ENCODE measurements at regions not wholly inside any gene's neighbourhood (a gene's known extent, or its start where the extent isn't known, plus 50 kb on each side); places are given as distances from the start of the nearest gene placed in this dataset.

DNA sequence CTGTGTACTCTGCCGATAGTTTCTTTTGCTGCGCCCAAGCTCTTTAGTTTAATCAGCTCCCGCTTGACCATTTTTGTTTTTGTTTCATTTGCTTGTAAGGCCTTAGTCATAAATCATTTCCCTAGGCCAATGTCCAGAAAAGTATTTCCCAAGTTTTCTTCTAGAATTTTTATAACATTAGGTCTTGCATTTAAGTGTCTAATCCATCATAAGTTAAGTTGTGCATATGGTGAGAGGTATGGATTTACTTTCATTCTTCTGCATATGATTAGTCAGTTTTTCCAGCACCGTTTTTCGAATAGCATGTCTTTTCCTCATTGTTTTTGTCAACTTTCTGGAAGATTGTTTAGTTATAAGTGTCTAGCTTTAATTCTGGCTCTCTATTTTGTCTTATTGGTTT lies 484.8 kb upstream of the CNTNAP5 start:
- CTCF ChIA-PET, result no interaction called here
- no peak for DNase-seq (ENCODE audit: extremely low spot score)
- no peak for TF ChIP-seq FOXK2 (IDR thresholded peaks at IDR 0.05)
- no peak for TF ChIP-seq SP1 (IDR thresholded peaks at IDR 0.05)
- TF ChIP-seq SUZ12 (IDR thresholded peaks at IDR 0.05), result no peak
- TF ChIP-seq LEF1 (IDR thresholded peaks at IDR 0.05; ENCODE audit: borderline replicate concordance), result no peak
- TF ChIP-seq, protein P1, sequence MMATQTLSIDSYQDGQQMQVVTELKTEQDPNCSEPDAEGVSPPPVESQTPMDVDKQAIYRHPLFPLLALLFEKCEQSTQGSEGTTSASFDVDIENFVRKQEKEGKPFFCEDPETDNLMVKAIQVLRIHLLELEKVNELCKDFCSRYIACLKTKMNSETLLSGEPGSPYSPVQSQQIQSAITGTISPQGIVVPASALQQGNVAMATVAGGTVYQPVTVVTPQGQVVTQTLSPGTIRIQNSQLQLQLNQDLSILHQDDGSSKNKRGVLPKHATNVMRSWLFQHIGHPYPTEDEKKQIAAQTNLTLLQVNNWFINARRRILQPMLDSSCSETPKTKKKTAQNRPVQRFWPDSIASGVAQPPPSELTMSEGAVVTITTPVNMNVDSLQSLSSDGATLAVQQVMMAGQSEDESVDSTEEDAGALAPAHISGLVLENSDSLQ (IDR thresholded peaks at IDR 0.05), result no peak
- no peak for TF ChIP-seq FOXA1 (IDR thresholded peaks at IDR 0.05)
- TF ChIP-seq L3MBTL2 (conservative IDR thresholded peaks at IDR 0.05), result no peak
- no peak for TF ChIP-seq HDGF (IDR thresholded peaks at IDR 0.05; ENCODE audit: borderline replicate concordance)
- no peak for TF ChIP-seq NFRKB (IDR thresholded peaks at IDR 0.05)
- no peak for TF ChIP-seq ELF4 (IDR thresholded peaks at IDR 0.05)
- TF ChIP-seq ZNF384 (IDR thresholded peaks at IDR 0.05), result no peak
- TF ChIP-seq ARNT (IDR thresholded peaks at IDR 0.05), result no peak
- no peak for TF ChIP-seq CTBP1 (IDR thresholded peaks at IDR 0.05; ENCODE audit: borderline replicate concordance)
- TF ChIP-seq FOXM1 (IDR thresholded peaks at IDR 0.05; ENCODE audit: borderline replicate concordance), result no peak
- no peak for TF ChIP-seq TARDBP (IDR thresholded peaks at IDR 0.05)
- POLR2A ChIA-PET, result no interaction called here

DNA sequence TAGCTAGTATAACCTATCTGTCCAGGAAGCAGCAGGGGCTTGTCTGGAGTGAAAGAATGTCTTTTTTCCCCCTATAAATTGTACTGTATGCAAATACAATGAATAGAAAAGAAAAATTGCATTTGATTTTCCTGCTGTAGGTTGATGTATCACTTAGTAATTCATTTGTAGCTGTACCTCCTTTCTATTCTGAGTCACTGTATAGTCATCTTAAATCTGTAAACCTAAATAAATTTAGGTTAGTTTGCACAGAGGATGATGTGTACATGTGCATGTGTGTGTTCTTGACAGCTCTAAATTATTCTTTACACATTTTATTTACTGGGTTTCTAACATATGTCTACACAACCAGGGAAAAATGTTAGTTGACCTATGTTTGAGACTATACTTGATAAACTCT lies 478.7 kb upstream of the CNTNAP5 start:
- TF ChIP-seq HDGF (IDR thresholded peaks at IDR 0.05; ENCODE audit: borderline replicate concordance), result no peak
- TF ChIP-seq FOXA1 (IDR thresholded peaks at IDR 0.05), result no peak
- TF ChIP-seq FOXM1 (IDR thresholded peaks at IDR 0.05; ENCODE audit: borderline replicate concordance), result no peak
- ChIA-PET CTCF (no interaction called here), POLR2A (no interaction called here)
- no peak for DNase-seq (ENCODE audit: extremely low spot score)

DNA sequence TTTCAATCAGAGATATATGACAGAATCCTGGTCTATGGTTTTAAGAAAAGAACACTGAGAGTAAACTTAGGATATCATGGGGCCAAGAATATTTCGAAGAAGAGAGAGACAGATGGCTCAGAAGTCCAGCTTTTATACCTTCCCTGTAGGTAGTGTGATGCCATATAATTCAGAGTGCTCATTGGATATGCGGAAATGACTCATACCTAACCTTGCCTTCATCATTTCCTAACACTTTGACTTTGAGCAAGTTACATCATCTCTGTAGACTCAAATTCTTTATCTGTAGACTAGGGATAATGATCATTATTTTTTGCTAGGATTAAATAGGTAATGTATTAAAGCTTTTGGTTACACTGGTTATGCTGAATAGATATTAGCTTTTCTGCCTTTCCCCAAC lies 461.6 kb upstream of the CNTNAP5 start:
- ChIA-PET POLR2A (no interaction called here), CTCF (no interaction called here)
- DNase-seq (ENCODE audit: extremely low spot score), result no peak
- TF ChIP-seq TARDBP (IDR thresholded peaks at IDR 0.05), result no peak
- no peak for TF ChIP-seq ARNT (IDR thresholded peaks at IDR 0.05)
- TF ChIP-seq BHLHE40 (IDR thresholded peaks at IDR 0.05; ENCODE audit: borderline replicate concordance), result no peak
- TF ChIP-seq, protein P1 (IDR thresholded peaks at IDR 0.05), result no peak
- TF ChIP-seq NFRKB (IDR thresholded peaks at IDR 0.05), result no peak
- TF ChIP-seq FOXA1 (IDR thresholded peaks at IDR 0.05), result no peak
- no peak for TF ChIP-seq FOXK2 (IDR thresholded peaks at IDR 0.05)
- no peak for TF ChIP-seq ZNF384 (IDR thresholded peaks at IDR 0.05)
- TF ChIP-seq SUZ12 (IDR thresholded peaks at IDR 0.05), result no peak
- TF ChIP-seq L3MBTL2 (conservative IDR thresholded peaks at IDR 0.05), result no peak
- no peak for TF ChIP-seq HDGF (IDR thresholded peaks at IDR 0.05; ENCODE audit: borderline replicate concordance)
- no peak for TF ChIP-seq CTBP1 (IDR thresholded peaks at IDR 0.05; ENCODE audit: borderline replicate concordance)

DNA sequence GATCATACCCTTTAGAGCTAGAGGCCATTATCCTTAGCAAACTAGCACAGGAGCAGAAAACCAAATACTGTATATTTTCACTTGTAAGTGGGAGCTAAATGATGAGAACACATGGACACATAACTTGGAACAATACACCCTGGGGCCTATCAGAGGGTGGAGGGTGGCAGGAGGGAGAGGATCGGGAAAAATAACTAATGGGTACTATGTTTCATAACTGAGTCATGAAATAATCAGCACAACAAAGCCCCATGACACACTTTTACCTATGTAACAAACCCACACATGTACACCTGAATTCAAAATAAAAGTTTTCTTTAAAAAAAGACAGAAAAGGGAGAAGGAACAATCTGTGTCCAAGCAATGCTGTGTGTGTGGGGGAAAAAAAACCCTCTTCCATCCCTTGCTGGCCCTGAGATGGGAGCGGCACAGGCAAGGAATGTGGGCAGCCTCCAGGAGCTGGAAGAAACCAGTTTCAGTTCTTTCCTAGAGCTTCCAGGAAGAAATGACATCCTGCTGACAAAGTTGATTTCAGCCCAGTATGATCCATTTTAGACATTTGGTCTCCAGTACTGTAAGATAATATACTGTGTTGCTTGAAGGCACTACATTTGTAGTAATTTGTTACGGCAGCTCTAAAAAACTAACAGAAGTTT lies 458.7 kb upstream of the CNTNAP5 start:
- POLR2A ChIA-PET, result no interaction called here
- no peak for DNase-seq (ENCODE audit: extremely low spot score)
- TF ChIP-seq SP1 (IDR thresholded peaks at IDR 0.05) (no peak), SUZ12 (IDR thresholded peaks at IDR 0.05) (no peak), NFRKB (IDR thresholded peaks at IDR 0.05) (no peak), BHLHE40 (IDR thresholded peaks at IDR 0.05; ENCODE audit: borderline replicate concordance) (no peak), HDGF (IDR thresholded peaks at IDR 0.05; ENCODE audit: borderline replicate concordance) (no peak), LEF1 (IDR thresholded peaks at IDR 0.05; ENCODE audit: borderline replicate concordance) (no peak), L3MBTL2 (conservative IDR thresholded peaks at IDR 0.05) (no peak), CTBP1 (IDR thresholded peaks at IDR 0.05; ENCODE audit: borderline replicate concordance) (no peak), FOXK2 (IDR thresholded peaks at IDR 0.05) (no peak), TARDBP (IDR thresholded peaks at IDR 0.05) (no peak), ARNT (IDR thresholded peaks at IDR 0.05) (no peak), FOXA1 (IDR thresholded peaks at IDR 0.05) (no peak), ZNF384 (IDR thresholded peaks at IDR 0.05) (no peak), ELF4 (IDR thresholded peaks at IDR 0.05) (no peak), FOXM1 (IDR thresholded peaks at IDR 0.05; ENCODE audit: borderline replicate concordance) (no peak)
- TF ChIP-seq, protein P1 (IDR thresholded peaks at IDR 0.05), result no peak
- CTCF ChIA-PET, result no interaction called here

DNA sequence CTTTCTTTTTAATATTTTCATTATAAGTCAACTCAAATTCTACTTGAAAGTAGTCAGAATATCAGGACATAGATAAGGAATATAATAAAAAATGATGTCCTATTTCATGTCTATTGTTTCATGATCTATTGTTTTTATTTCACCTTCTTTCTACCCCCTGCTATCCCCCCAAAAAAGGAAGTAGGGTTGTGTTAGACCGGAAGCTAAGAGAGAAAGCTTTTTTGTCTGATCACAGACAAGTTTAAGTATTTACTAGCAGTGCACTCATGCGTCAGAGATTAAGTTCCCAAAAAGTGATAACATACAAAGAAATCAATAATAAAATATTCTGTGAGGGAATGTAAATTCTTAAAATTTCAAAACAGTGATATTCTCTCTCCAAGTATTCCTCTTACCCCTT lies 447.1 kb upstream of the CNTNAP5 start:
- POLR2A ChIA-PET, result no interaction called here
- CTCF ChIA-PET, result no interaction called here
- TF ChIP-seq TARDBP (IDR thresholded peaks at IDR 0.05) (no peak), FOXK2 (IDR thresholded peaks at IDR 0.05) (no peak)
- no peak for DNase-seq (ENCODE audit: extremely low spot score)

DNA sequence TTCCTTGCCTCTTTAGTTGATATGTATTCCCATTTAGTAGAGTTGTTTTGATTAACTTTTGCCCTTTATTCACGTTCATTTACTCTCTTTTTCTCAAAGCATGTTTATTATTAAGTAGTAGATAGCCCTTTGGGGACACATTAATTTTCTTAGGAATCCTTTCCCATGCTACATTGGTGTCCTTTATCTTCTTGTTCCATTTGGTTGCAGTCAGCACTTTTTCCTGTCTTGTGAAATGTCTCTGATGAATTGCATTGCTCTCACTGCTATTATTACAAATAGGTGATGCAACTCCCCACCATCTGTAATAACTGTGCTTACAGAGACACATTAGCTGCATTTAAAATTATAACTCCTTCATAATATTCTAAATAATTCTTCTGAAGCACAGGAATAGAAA lies 428.5 kb upstream of the CNTNAP5 start:
- ChIA-PET CTCF (no interaction called here), POLR2A (no interaction called here)
- TF ChIP-seq ELF4 (IDR thresholded peaks at IDR 0.05), result no peak
- no peak for TF ChIP-seq L3MBTL2 (conservative IDR thresholded peaks at IDR 0.05)
- TF ChIP-seq NFRKB (IDR thresholded peaks at IDR 0.05), result no peak
- TF ChIP-seq ZNF384 (IDR thresholded peaks at IDR 0.05), result no peak
- TF ChIP-seq BHLHE40 (IDR thresholded peaks at IDR 0.05; ENCODE audit: borderline replicate concordance), result no peak
- no peak for DNase-seq (ENCODE audit: extremely low spot score)

DNA sequence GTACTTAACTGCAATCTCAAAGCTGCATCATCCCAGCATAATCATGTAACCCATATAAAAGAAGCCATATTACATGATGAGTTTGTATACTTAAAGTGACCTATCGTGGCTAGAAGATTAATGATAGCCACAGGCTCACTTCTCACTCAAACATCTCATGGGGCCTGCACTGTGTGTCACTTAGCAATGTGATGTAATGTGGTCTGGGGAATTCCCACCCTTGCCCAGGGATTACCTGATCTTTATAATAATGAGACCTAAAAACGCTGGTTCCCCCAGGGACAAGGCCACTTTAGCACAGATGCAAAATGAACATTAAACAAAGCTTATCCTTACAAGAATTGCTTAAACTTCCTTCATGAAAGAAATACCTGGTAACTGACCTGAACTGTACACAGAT lies 427.1 kb upstream of the CNTNAP5 start:
- TF ChIP-seq ZNF384 (IDR thresholded peaks at IDR 0.05) (no peak), LEF1 (IDR thresholded peaks at IDR 0.05; ENCODE audit: borderline replicate concordance) (no peak), ARNT (IDR thresholded peaks at IDR 0.05) (no peak), FOXK2 (IDR thresholded peaks at IDR 0.05) (no peak)
- DNase-seq (ENCODE audit: extremely low spot score), result no peak
- ChIA-PET CTCF (no interaction called here), POLR2A (no interaction called here)
